Neural progenitor cell (in vitro differentiated cells): ENCODE measurements at regions not wholly inside any gene's neighbourhood (a gene's known extent, or its start where the extent isn't known, plus 50 kb on each side); places are given as distances from the start of the nearest gene placed in this dataset.

Source experiments
- DNase-seq: peaks from one replicate; pipeline ENCODE4 v3.0.0-alpha.2; 2016; ENCODE audit warnings: low spot score
- H2AFZ ChIP-seq: fragments of 200-600 bp; sonication (generic); replicated peaks from 2 replicates; pipeline ENCODE4 v1.6.1; 2016; ENCODE audit warnings: antibody characterized with exemption
- H3F3A ChIP-seq: fragments of 200-600 bp; sonication (generic); 2 replicates; pipeline ENCODE4 v1.6.1; 2016; ENCODE audit warnings: antibody characterized with exemption, low read depth
- H3K27ac ChIP-seq: fragments of 200-600 bp; sonication (generic); 2 replicates; pipeline ENCODE4 v1.5.1; 2016; ENCODE audit warnings: mild to moderate bottlenecking
- H3K27me3 ChIP-seq: fragments of 200-600 bp; sonication (generic); 2 replicates; pipeline ENCODE4 v1.6.1; 2016; ENCODE audit warnings: mild to moderate bottlenecking, moderate library complexity
- H3K36me3 ChIP-seq: fragments of 200-600 bp; sonication (generic); 2 replicates; pipeline ENCODE4 v1.5.1; 2016
- H3K4me1 ChIP-seq: fragments of 200-600 bp; sonication (generic); 2 replicates; pipeline ENCODE4 v1.6.1; 2016; ENCODE audit warnings: mixed run types
- H3K4me2 ChIP-seq: fragments of 200-600 bp; sonication (generic); 2 replicates; pipeline ENCODE4 v1.6.1; 2016
- H3K4me3 ChIP-seq: fragments of 200-600 bp; sonication (generic); 2 replicates; pipeline ENCODE4 v1.5.1; 2016
- H3K79me2 ChIP-seq: fragments of 200-600 bp; sonication (generic); 2 replicates; pipeline ENCODE4 v1.6.1; 2016; ENCODE audit warnings: low read depth
- H3K9ac ChIP-seq: fragments of 200-600 bp; sonication (generic); 2 replicates; pipeline ENCODE4 v1.6.1; 2016
- H3K9me3 ChIP-seq: fragments of 200-600 bp; sonication (generic); 2 replicates; pipeline ENCODE4 v1.5.1; 2016; ENCODE audit warnings: low read depth
- H4K20me1 ChIP-seq: fragments of 200-600 bp; sonication (generic); 2 replicates; pipeline ENCODE4 v1.6.1; 2016; ENCODE audit warnings: low read depth
- H3K27ac Mint-ChIP-seq: 3 replicates; pipeline ENCODE4 v1.8.0; 2021; ENCODE audit warnings: mixed read lengths
- H3K27me3 Mint-ChIP-seq: 2 replicates; pipeline ENCODE4 v1.8.0; 2022; ENCODE audit warnings: low read depth, mild to moderate bottlenecking, inconsistent platforms, moderate library complexity, mixed read lengths; ENCODE audit not compliant: insufficient read depth
- H3K36me3 Mint-ChIP-seq: 3 replicates; pipeline ENCODE4 v1.8.0; 2021; ENCODE audit warnings: mixed read lengths
- H3K4me1 Mint-ChIP-seq: 3 replicates; pipeline ENCODE4 v1.8.0; 2021; ENCODE audit warnings: mixed read lengths
- H3K4me3 Mint-ChIP-seq: 3 replicates; pipeline ENCODE4 v1.8.0; 2021; ENCODE audit warnings: mild to moderate bottlenecking, moderate library complexity, mixed read lengths
- H3K9me3 Mint-ChIP-seq: 3 replicates; pipeline ENCODE4 v1.8.0; 2020; ENCODE audit warnings: mixed read lengths
- CTCF ChIP-seq: fragments of 200-600 bp; sonication (generic); IDR thresholded peaks from 2 replicates; pipeline ENCODE4 v1.5.1; 2017; ENCODE audit warnings: antibody characterized with exemption, mild to moderate bottlenecking
- EZH2 ChIP-seq: fragments of 200-600 bp; sonication (generic); IDR thresholded peaks from 2 replicates; pipeline ENCODE4 v1.6.1; 2017; ENCODE audit warnings: antibody characterized with exemption, mild to moderate bottlenecking, moderate library complexity
- EZH2phosphoT487 ChIP-seq: fragments of 200-600 bp; sonication (generic); IDR thresholded peaks from 2 replicates; pipeline ENCODE4 v1.6.1; 2017; ENCODE audit warnings: antibody characterized with exemption

GRCh38 chr12:18955594-18955993, 173.9 kb upstream of the PLEKHA5 start:
- Mint-ChIP-seq H3K36me3 (no peaks in the 10 kb centered on the region), H3K27me3 (peaks cover 2% of the 10 kb centered on the region), H3K4me3 (no peak overlapping the region), H3K4me1 (peaks cover 12% of the 10 kb centered on the region), H3K9me3 (peaks cover 3% of the 10 kb centered on the region), H3K27ac (no peak overlapping the region)
- no peak overlapping the region for H3K4me2 ChIP-seq
- TF ChIP-seq EZH2phosphoT487 (no peak), EZH2 (no peak)
- H3K4me1 ChIP-seq, result peaks cover 6% of the 10 kb centered on the region
- H3K27ac ChIP-seq, result no peak overlapping the region
- no peak overlapping the region for H3K9ac ChIP-seq
- H4K20me1 ChIP-seq, result no peaks in the 10 kb centered on the region
- DNase-seq, result no peak
- no peaks in the 10 kb centered on the region for H3K9me3 ChIP-seq
- H3K4me3 ChIP-seq, result no peak overlapping the region
- H2AFZ ChIP-seq, result no peak overlapping the region
- no peaks in the 10 kb centered on the region for H3K36me3 ChIP-seq
- no peaks in the 10 kb centered on the region for H3K27me3 ChIP-seq
- no peaks in the 10 kb centered on the region for H3K79me2 ChIP-seq
- H3F3A ChIP-seq, result no peaks in the 10 kb centered on the region

DNA sequence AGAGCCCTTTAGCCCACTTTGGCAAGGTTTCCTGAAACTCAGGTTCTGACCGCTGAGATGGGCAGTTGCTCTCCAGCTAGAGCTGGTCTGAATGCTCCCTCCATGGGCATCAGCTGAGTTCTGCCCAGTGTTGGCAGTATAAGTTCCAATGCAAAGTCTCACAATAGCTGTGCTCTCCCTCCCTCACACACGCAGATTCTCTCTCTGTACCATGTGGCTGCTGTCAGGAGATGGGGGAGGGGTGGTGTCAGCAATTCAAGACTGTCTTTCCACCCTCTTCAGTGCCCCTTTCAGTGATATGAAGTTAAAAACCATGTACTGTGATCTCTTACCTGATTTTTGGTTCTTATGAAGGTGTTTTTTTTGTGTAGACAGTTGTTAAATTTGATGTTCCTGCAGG, 164.3 kb upstream of the PLEKHA5 start:
- DNase-seq, result peak; percentile 10
- no peaks in the 10 kb centered on the region for H3K36me3 Mint-ChIP-seq
- Histone ChIP-seq H3K27me3 (no peaks in the 10 kb centered on the region), H4K20me1 (no peaks in the 10 kb centered on the region), H3K36me3 (no peaks in the 10 kb centered on the region), H3F3A (no peaks in the 10 kb centered on the region), H3K4me2 (no peak overlapping the region), H3K4me3 (no peak overlapping the region), H3K4me1 (peaks cover 14% of the 10 kb centered on the region), H3K27ac (no peak overlapping the region), H3K9ac (no peak overlapping the region), H2AFZ (peak overlapping the region; percentile 78), H3K79me2 (no peaks in the 10 kb centered on the region), H3K9me3 (no peaks in the 10 kb centered on the region)
- H3K4me3 Mint-ChIP-seq, result no peak overlapping the region
- no peaks in the 10 kb centered on the region for H3K9me3 Mint-ChIP-seq
- H3K27ac Mint-ChIP-seq, result no peak overlapping the region
- no peaks in the 10 kb centered on the region for H3K27me3 Mint-ChIP-seq
- peaks cover 20% of the 10 kb centered on the region for H3K4me1 Mint-ChIP-seq
- TF ChIP-seq EZH2phosphoT487 (no peak), CTCF (no peak), EZH2 (no peak)

- no peak overlapping the region for H3K4me3 Mint-ChIP-seq
- H3K27ac ChIP-seq, result no peak overlapping the region
- no peak for DNase-seq
These were observed 162.6 kb upstream of the PLEKHA5 start for GRCh38 chr12:18966954-18967353.

More at GRCh38 chr12:18966954-18967353, 162.6 kb upstream of the PLEKHA5 start:
- Mint-ChIP-seq H3K9me3 (no peaks in the 10 kb centered on the region), H3K4me1 (peaks cover 20% of the 10 kb centered on the region), H3K27me3 (no peaks in the 10 kb centered on the region), H3K27ac (no peak overlapping the region), H3K36me3 (no peaks in the 10 kb centered on the region)
- Histone ChIP-seq H3K9ac (no peak overlapping the region), H3K4me2 (no peak overlapping the region), H3K27me3 (no peaks in the 10 kb centered on the region), H3K36me3 (no peaks in the 10 kb centered on the region), H3K9me3 (no peaks in the 10 kb centered on the region), H3K79me2 (no peaks in the 10 kb centered on the region), H3K4me1 (peaks cover 27% of the 10 kb centered on the region), H2AFZ (no peak overlapping the region), H3F3A (no peaks in the 10 kb centered on the region), H3K4me3 (no peak overlapping the region), H4K20me1 (no peaks in the 10 kb centered on the region)
- TF ChIP-seq CTCF (no peak), EZH2 (no peak), EZH2phosphoT487 (no peak)
